NCI-H2029 (cell line): ENCODE measurements at regions not wholly inside any gene's neighbourhood (a gene's known extent, or its start where the extent isn't known, plus 50 kb on each side); places are given as distances from the start of the nearest gene placed in this dataset.
"Not testable (repeated sequence)": the region's sequence is repeated elsewhere in the genome, so short reads cannot be mapped to it uniquely, and the experiment has no call there.

Source experiments
- DNase-seq: peaks from one replicate; lab custom pipeline; 2025; lab: John Stamatoyannopoulos, UW

DNA sequence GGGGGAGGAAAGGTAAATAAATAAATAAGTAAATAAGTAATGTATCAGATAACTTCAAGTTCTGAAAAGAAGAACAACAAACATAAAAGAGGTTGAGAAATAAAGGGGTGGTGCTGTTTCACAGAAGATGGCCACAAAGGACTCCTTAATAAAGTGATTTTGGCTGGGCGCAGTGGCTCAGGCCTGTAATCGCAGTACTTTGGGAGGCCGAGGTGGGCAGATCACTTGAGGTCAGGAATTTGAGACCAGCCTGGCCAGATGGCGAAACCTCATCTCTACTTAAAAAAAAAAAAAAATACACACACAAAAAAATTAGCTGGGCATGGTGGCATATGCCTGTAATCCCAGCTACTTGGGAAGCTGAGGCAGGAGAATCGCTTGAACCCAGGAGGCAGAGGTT, 315.5 kb downstream of the MIAT start:
- not testable (repeated sequence) for DNase-seq

DNA sequence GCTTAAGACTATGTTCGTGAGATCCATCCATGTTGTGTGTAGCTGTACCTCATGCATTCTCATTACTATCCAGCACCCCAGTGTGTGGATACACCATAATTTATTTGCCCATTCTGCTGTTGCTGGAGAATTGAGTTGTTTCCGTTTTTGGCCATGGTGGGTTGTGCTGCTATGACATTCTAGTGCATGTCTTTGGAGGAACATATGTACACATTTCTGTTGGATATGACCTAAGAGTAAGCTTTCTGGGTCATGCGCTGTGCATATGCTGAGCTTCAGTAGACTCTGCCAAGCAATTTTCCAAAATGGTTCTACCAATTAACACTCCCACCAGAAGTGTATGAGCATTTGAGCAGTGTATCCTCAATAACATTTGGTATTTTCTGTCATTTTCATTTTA, 316.6 kb downstream of the MIAT start:
- DNase-seq, result no peak

DNA sequence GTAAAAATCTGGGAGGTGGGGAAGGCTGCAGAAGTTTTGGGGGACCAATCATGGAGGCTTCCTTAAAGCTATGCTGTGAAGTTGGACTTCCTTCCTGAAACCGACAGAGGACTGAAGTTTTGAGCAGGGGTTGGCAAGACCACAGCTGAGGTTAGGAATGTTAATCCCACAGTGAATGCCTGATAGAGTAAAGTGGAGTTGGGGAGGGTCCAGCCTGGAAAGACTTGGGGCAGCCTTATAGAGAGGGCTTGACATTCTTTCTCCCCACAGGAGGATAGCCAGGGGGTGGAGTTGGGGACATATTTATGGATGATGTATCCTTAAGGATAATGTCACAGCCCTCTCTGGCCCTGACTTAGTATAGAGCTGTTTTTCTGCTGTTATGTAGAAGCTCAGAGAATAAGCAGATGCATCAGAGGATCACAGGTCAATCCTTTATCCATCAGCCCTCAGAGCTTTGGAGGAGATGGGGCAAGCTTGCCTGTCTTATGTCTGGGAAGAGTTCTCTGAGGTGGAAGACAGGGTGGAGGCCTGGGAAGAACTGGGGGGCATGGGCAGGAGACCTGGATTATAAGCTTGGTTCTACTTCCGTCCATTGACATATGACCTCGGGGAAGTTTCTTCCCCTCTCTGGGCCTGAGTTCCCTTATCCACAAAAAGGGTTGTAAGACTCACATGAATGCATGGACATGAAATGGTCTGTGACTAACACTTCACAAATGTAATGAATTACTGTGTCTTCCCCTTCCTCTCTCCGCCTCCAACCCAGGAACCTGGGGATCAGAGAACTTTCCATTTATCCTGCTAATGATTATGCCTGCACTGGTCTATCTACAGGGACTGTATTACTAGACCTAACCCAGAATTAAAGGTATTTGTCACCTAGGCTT, 317.8 kb downstream of the MIAT start:
- no peak for DNase-seq

DNA sequence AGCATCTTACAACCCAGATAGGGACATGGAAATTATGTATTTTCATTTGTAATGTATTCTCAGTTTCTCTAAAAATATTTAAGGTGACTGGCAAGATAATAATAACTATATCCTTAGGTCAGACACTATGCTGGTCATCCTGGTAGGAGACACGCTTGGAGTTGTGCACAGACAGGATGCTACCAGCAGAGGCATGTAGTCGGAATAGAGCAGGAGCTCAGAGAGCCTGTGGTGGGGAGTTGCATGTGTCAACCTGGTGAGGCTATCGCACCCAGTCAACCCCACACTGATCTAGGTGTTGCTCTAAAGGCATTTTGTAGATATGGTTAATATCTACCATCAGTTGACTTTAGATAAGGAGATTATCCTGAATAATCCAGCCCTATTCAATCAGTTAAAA, 318.5 kb downstream of the MIAT start:
- no peak for DNase-seq

DNA sequence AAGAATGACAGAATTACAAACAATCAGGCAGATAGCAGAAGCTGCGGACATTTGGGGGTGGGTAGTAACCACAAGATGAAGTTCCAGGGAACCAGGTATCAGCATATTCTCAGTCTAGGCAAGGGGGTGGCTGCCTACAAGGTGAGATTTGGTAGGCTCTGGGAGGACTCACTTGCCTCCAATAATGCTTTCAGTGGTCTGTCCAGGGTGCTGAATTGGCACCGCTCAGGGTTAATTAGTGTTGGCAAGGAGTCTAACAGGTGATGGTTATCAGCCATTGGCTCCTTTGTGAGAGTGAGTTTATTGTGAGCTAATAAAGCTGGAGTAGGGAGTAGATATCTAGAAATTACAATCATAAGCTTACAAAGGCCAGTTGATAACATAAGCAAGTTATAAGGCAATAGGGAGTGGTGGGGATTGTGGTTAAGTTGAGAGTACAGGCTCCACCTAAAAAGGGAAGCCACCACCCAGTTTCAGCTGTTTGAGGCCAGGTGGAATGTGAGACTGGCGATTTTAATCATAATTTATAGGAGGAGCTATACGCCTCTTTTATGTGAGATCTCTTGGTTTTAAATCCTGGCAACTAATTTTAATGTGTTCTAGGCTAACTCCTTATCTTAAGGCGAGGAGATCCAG, 320.5 kb downstream of the MIAT start:
- DNase-seq, result no peak

GRCh38 chr22:26979294-26979693, 321.9 kb downstream of the MIAT start:
- DNase-seq, result no peak

DNA sequence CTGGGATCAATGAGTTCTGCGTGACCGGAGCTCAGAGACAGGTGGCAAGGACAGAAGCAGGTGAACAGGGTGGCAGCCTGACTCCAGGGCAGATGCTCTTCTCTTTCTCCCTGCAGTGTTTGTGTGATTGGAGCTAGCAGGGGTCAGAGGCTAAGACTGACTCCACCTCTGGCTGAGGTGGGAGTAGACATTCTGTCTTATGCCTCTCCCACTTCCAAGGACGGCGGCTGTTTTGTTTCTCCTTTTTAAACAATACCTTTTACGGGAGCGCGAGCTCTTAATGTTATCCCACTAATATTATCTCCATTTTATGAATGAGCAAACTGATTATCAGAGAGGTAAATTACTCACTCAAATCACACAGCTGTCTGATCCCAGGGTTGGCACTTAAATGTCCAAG, 323.7 kb downstream of the MIAT start:
- no peak for DNase-seq

DNA sequence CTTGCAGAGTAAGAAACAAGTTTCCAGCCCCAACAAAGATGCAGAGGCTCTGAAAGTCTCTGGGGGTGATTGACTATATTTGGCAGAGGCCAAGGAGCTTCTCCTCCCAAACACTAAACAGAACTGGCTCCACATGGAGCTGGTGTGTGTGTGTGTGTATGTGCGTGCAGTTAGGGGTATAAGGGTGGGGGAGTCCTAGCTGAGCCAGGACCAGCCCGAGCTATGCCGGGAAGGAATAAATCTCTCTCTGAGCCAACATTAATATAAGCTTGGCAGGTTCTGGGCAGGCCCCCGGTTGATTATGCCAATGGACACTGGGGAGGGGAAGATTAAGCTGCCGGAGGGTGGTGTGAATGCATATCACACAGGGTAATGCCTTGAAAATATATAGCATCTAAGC, 324.2 kb downstream of the MIAT start:
- no peak for DNase-seq

- no peak for DNase-seq
Observed at GRCh38 chr22:26983311-26983710, 325.9 kb downstream of the MIAT start.

DNA sequence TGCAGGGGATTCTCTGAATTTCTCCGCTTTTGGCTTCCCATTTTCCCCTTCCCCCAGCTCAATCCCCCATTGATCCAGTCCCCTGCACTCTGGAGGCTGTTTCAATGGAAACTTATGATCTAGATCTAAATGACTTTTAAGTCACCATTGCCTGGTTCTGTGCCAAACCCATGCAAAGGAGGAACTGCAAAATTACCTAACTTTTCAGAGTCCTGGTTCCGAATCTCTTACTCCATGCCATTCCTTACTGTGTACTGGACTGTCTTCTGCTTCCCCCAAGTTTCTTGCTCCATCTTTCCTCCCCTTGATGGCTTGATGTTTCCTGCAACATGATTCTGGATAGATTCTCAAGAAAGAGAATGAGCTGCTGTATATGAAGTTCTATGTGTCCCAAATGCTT, 327.8 kb downstream of the MIAT start:
- no peak for DNase-seq

DNA sequence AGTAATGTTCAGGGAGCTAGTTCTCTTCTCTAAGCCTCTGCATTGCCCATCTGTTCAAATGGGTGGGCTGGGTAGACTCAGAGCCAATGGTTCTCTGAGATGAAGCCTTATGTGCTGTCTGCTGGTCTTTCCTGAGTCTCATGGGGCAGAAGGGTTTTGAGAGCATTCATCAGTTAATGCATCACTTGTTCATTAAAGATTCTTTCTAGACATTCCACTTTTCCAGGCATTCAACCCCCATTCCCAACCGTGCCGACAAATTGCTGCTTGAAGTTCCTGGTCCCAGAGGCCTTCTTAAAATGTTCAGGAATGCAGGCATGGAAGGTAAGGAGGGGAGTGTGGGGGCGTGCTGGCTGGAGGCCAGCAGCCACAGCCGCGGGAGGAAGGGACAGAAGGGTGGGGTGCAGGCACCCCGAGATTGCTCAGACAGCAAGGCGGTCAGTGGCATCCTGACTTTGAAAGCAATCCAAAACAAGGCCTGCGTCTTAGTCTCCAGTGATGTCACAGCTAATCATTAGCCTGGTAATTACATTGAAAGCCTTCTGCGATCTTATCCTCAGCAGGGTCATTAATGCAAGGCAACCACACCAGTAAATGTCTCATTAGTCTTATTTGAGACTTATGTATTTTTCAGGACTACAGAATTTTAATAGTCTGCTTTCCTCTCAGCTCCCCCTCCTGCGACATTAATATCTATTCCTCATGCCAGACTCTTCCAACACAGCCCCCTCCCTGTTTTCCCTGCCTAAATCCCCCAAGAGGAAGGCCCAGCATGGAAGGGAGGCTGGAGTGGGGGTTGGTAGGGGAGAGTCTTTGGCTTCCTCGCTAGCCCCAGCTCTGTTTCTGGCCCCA, 328.8 kb downstream of the MIAT start:
- no peak for DNase-seq

DNA sequence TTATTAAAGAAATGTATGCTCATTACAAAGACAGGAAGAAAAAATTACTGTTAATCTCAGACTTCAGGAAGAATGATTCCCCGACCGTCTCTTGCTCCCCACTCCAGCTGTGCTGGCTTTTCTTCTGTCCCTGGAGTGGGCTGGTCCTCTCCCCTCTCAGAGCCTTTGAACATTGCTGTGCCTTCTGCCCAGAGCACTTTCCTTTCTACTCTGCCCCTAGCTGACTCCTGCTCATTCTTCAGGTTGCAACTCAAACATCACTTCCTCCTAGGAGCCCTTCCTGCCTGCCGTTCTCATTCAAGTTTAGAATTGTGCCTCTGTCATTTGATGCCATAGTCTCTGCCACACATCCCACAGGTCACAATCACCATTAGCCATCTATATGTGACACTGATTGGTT, 329.5 kb downstream of the MIAT start:
- no peak for DNase-seq

DNA sequence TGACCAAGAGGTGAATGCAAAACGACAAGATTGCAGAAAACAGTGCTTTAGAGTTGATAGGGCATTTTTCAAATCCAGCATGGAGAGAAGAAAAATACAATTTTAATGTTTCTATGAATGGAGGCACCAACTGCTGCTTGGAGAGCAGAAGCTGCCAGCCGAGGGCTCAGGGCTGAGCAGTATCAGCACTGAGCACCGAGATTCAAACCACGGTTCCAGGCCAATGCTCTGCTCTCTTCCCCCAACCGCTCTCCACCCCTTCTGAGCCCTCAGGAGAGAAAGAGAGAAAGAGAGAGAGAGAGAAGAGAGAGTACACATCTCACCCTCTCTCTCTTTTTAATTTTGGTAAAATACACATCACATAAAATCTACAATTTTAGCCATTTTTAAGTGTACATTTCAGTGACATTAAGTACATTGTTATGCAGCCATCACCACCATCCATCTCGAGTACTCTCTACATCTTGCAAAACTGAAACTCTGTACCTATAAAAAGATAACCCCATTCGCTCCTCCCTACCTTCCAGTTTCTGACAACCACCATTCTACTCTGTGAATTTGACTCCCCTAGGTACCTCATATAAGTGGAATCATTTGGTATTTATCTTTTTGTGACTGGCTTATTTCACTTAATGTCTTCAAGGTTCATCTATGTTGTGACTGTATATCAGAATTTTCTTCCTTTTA, 333.3 kb downstream of the MIAT start:
- DNase-seq, result no peak

- DNase-seq, result no peak
Observed at GRCh38 chr22:26992556-26992955, 335.2 kb downstream of the MIAT start.

DNA sequence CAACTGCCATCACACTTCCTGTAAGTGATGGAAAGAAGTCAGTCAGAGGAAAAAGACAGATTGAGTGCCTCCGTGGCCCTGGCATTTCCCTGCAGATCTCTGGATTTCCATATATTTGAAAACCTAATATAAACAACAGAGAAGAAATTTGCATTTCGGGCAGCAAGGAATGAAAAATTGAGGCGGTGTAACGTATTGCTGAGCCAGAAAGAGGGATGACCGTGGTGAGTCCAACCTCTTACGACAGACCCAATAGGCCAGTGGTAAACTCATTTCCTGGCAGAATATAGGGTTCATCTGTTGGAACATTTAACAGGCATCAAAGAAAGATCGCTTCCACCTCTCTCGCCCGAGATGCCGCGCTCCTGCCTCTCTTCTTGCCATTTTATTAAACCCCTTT, 336.5 kb downstream of the MIAT start:
- DNase-seq, result no peak

GRCh38 chr22:26994801-26995200, 337.4 kb downstream of the MIAT start:
- DNase-seq, result no peak

- peak; percentile 46 for DNase-seq
Observed at GRCh38 chr22:26995235-26995634, 337.8 kb downstream of the MIAT start.

- DNase-seq, result no peak
Observed at GRCh38 chr22:26996154-26996553, 338.8 kb downstream of the MIAT start.

DNA sequence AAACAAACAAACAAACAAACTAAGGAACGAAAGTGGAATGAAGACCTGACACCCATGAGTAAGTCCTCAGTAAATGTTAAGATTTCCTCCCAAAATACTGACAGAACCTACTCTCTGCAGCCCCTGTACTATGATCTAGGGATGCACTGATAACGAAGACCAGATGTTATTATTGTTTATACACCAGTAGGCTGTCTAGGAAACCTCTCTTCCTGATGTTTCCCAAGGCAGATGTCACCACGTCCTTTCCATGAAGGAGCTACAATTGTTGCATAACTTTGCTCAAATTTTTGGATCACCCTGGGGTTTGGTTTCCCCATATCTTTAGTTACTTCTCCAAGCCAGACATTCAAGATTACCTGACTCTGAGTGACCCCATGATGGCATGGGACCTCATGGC, 340.7 kb downstream of the MIAT start:
- DNase-seq, result no peak

- DNase-seq, result no peak
Observed at GRCh38 chr22:26998716-26999115, 341.3 kb downstream of the MIAT start.

GRCh38 chr22:27003297-27003696, 345.9 kb downstream of the MIAT start:
- DNase-seq, result no peak

DNA sequence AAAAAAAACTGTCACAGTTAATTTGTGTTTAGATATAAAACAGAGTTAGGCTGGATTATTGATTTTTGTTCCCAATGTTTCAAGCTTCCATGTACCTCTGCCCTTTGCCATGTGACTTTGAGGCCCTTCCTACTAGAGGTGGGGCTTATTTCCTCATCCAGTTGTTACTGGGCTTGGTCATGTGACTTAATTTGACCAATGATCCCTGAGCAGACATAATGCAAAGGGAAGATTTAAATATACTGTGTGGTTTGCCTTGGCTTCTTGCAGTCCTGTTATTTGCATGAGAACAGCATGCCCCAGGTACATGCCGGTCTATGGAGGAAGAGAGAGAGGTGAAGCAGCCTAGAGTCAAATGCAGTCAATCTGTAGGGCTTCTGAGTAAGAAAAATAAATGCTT, 347.0 kb downstream of the MIAT start:
- DNase-seq, result no peak
